GM12878 (cell line): ENCODE measurements at regions not wholly inside any gene's neighbourhood (a gene's known extent, or its start where the extent isn't known, plus 50 kb on each side); places are given as distances from the start of the nearest gene placed in this dataset.

Experiments
- ATAC-seq: fragments of 200-7000 bp; cut with Tn5 transposase; 3 replicates; pipeline ENCODE4 v1.9.1; 2020; ENCODE audit warnings: mild to moderate bottlenecking, moderate library complexity
- BruUV-seq: library from RNA; stranded (reverse); fragments of 400-500 nt; replicated peaks from 2 replicates; lab custom pipeline; 2021; lab: Mats Ljungman, UMichigan
- CTCF ChIA-PET: fragments of 300-600 bp; sonication (Branson Sonifier 250); formaldehyde crosslinking; extraction: SDS; loops from one replicate; lab custom pipeline; 2021; ENCODE audit warnings: inconsistent platforms; lab: Yijun Ruan, JAX
- POLR2A ChIA-PET: fragments of 350-600 bp; formaldehyde crosslinking; extraction: SDS; loops from one replicate; lab custom pipeline; 2021; ENCODE audit warnings: inconsistent platforms; lab: Charles Lee
- RAD21 ChIA-PET: fragments of 300-600 bp; sonication (Branson Sonifier 250); formaldehyde crosslinking; loops from one replicate; lab custom pipeline; 2023; ENCODE audit warnings: antibody characterized with exemption; ENCODE audit not compliant: unreplicated experiment; lab: Charles Lee
- SMC1A ChIA-PET: fragments of 300-600 bp; sonication (Branson Sonifier 250); formaldehyde crosslinking; loops from one replicate; lab custom pipeline; 2023; ENCODE audit not compliant: unreplicated experiment, uncharacterized antibody; lab: Charles Lee
- DNase-seq: peaks from one replicate; pipeline ENCODE4 v3.0.0-alpha.2; 2011; ENCODE audit warnings: low read depth, low spot score
- FAIRE-seq: peaks from 3 replicates; lab custom pipeline; 2011; peaks lifted over from hg19 to GRCh38; lab: Jason Lieb, UNC
- H2AFZ ChIP-seq: 2 replicates; pipeline ENCODE4 v1.6.0; 2011; ENCODE audit warnings: low read depth, low read length, control low read depth; ENCODE audit not compliant: control insufficient read depth
- H3K27ac ChIP-seq: 2 replicates; pipeline ENCODE4 v1.5.1; 2011; ENCODE audit warnings: control low read depth; ENCODE audit not compliant: control insufficient read depth, insufficient read depth
- H3K27me3 ChIP-seq, 2 experiments: replicated peaks in 1 of 2; 2 replicates each; pipeline versions ENCODE4 v1.6.0 to v1.6.1; 2011; ENCODE audit warnings: low read length in 1 of 2; ENCODE audit not compliant: control insufficient read depth in 2 of 2, insufficient read depth in 2 of 2
- H3K36me3 ChIP-seq, 2 experiments: 2 replicates each; pipeline ENCODE4 v1.5.1; 2011; ENCODE audit warnings: low read length in 1 of 2; ENCODE audit not compliant: control insufficient read depth in 2 of 2, insufficient read depth in 2 of 2
- H3K4me1 ChIP-seq: 2 replicates; pipeline ENCODE4 v1.6.1; 2011; ENCODE audit warnings: mild to moderate bottlenecking, low read length, moderate library complexity, mixed read lengths; ENCODE audit not compliant: control insufficient read depth, insufficient read depth
- H3K4me2 ChIP-seq: 2 replicates; pipeline ENCODE4 v1.6.0; 2011; ENCODE audit warnings: control low read depth; ENCODE audit not compliant: control insufficient read depth, insufficient read depth
- H3K4me3 ChIP-seq: fragments of 200-600 bp; sonication (generic); 2 replicates; pipeline ENCODE4 v1.5.1; 2016
- H3K79me2 ChIP-seq: 2 replicates; pipeline ENCODE4 v1.6.0; 2011; ENCODE audit warnings: low read length; ENCODE audit not compliant: control insufficient read depth, insufficient read depth
- H3K9ac ChIP-seq: 2 replicates; pipeline ENCODE4 v1.8.0; 2011; ENCODE audit warnings: low read length, control low read depth, mixed read lengths; ENCODE audit not compliant: control insufficient read depth, insufficient read depth
- H3K9me3 ChIP-seq: replicated peaks from 3 replicates; pipeline ENCODE4 v1.5.1; 2011; ENCODE audit warnings: mild to moderate bottlenecking, low read length; ENCODE audit not compliant: control insufficient read depth, insufficient read depth
- H4K20me1 ChIP-seq: 2 replicates; pipeline ENCODE4 v1.6.0; 2011; ENCODE audit not compliant: control insufficient read depth, insufficient read depth
- EGR1 ChIP-seq, 2 experiments: IDR thresholded peaks; 1 replicate in 1 of 2; 2 replicates in 1 of 2; pipeline ENCODE4 v1.6.1; 2011 to 2012; ENCODE audit warnings: low read depth in 2 of 2, low read length in 2 of 2, borderline replicate concordance in 1 of 2, mild to moderate bottlenecking in 1 of 2, moderate library complexity in 1 of 2
- ETV6 ChIP-seq, 2 experiments: fragments of 450-650 bp in 1 of 2; IDR thresholded peaks in 1 of 2; conservative IDR thresholded peaks in 1 of 2; 2 replicates each; pipeline ENCODE4 v1.6.1; 2014; ENCODE audit warnings: antibody characterized with exemption in 1 of 2, borderline replicate concordance in 1 of 2, low read depth in 1 of 2, mild to moderate bottlenecking in 1 of 2, moderate library complexity in 1 of 2
- HDAC2 ChIP-seq: fragments of 200-600 bp; sonication (generic); IDR thresholded peaks from 2 replicates; pipeline ENCODE4 v1.6.1; 2017
- HDAC6 ChIP-seq: fragments of 200-600 bp; sonication (generic); IDR thresholded peaks from one replicate; pipeline ENCODE4 v1.8.0; 2017; ENCODE audit warnings: antibody characterized with exemption; ENCODE audit not compliant: unreplicated experiment
- IRF4 ChIP-seq: IDR thresholded peaks from 2 replicates; pipeline ENCODE4 v1.6.1; 2011; ENCODE audit warnings: low read depth, low read length
- JUNB ChIP-seq: IDR thresholded peaks from 2 replicates; pipeline ENCODE4 v1.6.1; 2016; ENCODE audit warnings: antibody characterized with exemption, mild to moderate bottlenecking
- NRF1 ChIP-seq: conservative IDR thresholded peaks from 2 replicates; pipeline ENCODE4 v1.6.1; 2011; ENCODE audit warnings: mild to moderate bottlenecking, low read depth, low read length, improper control_type of control experiment
- SPI1 ChIP-seq: IDR thresholded peaks from 2 replicates; pipeline ENCODE4 v1.6.1; 2011; ENCODE audit warnings: low read depth, mild to moderate bottlenecking, low read length, moderate library complexity, borderline replicate concordance; ENCODE audit not compliant: insufficient read depth
- TCF12 ChIP-seq: IDR thresholded peaks from 2 replicates; pipeline ENCODE4 v1.6.1; 2011; ENCODE audit warnings: low read depth, mild to moderate bottlenecking, low read length
- WGBS: methylation state at CpG from one replicate; pipeline ENCODE4 v1.1.6; 2016; ENCODE audit warnings: low lambda C conversion rate; ENCODE audit not compliant: insufficient replicate concordance, insufficient coverage; ENCODE audit errors: missing lambda C conversion rate; 5-methylcytosine and 5-hydroxymethylcytosine counted together
- in situ Hi-C: fragments of 300-500 bp; cut with MboI; formaldehyde crosslinking; loops from 9 replicates; pipeline ENCODE4 v1.14.3; 2018; ENCODE audit warnings: mixed read lengths
- intact Hi-C: fragments of 100-400 bp; cut with micrococcal nuclease; formaldehyde crosslinking; loops from one replicate; pipeline ENCODE4 v1.14.2; 2022; ENCODE audit not compliant: unreplicated experiment
- TF ChIP-seq, protein P1 (sequence below): IDR thresholded peaks from 2 replicates; pipeline ENCODE4 v1.6.1; 2011; ENCODE audit warnings: borderline replicate concordance, low read depth, mild to moderate bottlenecking, moderate library complexity, low read length; ENCODE audit not compliant: insufficient read depth, poor library complexity, severe bottlenecking
- TF ChIP-seq, protein P2 (sequence below): fragments of 450-650 bp; conservative IDR thresholded peaks from 2 replicates; pipeline ENCODE4 v1.6.1; 2017; ENCODE audit warnings: mild to moderate bottlenecking, moderate library complexity
- TF ChIP-seq, protein P3 (sequence below): fragments of 450-650 bp; formaldehyde crosslinking; IDR thresholded peaks from 2 replicates; pipeline ENCODE4 v1.4.0; 2020; ENCODE audit warnings: mild to moderate bottlenecking, moderate library complexity
- TF ChIP-seq, protein P4 (sequence below): IDR thresholded peaks from 2 replicates; pipeline ENCODE4 v1.6.1; 2011; ENCODE audit warnings: low read depth, low read length, improper control_type of control experiment, borderline replicate concordance

DNA sequence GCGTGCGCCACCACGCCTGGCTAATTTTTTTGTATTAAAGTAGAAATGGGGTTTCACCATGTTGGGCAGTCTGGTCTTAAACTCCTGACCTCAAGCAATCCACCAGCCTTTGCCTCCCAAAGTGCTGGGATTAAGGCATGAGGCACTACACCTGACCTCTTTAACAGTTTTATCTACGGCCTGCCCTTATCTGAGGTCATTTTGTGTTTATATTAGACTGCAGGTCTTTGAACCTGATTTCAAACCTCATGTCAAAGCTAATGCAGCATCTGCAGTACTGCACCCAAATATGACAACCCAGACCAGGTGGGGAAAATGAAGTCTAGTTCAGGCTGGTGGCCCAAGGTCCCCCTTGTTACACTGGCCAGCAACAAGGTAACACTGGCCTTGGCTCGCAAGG lies 89.3 kb upstream of the ARMC2 start (continued):
- TF ChIP-seq, protein P1, sequence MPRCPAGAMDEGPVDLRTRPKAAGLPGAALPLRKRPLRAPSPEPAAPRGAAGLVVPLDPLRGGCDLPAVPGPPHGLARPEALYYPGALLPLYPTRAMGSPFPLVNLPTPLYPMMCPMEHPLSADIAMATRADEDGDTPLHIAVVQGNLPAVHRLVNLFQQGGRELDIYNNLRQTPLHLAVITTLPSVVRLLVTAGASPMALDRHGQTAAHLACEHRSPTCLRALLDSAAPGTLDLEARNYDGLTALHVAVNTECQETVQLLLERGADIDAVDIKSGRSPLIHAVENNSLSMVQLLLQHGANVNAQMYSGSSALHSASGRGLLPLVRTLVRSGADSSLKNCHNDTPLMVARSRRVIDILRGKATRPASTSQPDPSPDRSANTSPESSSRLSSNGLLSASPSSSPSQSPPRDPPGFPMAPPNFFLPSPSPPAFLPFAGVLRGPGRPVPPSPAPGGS: no peak
- TF ChIP-seq IRF4: no peak

DNA sequence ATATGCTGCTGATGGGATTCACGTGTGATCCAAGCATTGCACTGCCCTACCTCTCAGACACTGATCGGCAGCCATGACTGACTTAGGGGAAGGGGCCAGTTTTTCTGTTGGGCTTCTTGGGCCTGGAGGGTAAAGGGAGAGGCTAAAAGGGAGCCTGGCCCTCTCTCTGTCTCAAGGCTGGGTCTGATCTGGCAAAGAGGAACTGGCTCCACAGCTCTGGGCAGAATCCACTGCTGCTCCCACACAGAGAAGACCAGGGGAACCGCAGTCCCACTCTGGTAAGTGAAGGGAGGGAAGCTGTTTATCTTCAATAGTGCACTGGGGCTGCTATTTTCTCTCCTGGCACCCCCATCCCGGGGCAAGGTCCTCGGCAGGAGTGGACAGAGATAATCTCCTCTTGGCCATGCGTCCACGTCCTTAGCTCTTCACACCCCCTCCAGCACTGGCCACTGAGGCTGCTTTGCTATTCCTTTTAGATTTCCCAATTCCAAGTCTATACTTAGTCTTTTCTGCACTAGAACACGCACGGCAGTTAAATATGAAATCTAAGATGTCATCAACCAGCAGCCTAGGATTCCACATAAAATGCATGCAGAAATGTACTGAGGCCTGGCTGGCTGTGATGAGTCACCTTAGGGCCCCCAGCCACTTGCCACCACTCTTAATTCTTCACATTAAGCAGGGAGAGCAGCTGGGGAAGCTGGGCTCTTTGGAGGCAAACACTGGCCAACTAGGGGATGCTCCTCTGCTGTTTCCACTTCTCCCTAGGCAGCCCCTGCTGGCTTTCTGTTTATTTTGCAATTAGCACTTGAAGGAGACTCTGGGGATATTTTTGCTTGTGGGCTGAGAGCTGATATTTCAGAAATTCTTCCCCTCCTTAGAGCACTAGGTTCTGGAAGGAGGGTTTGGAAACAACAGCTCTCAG lies 87.8 kb upstream of the ARMC2 start:
- no peaks in the 10 kb centered on the region for H3K36me3 ChIP-seq
- WGBS: 44% methylated on average over 9 of the region's 9 CpGs
- BruUV-seq: no TSS peak
- intact Hi-C loops: no loop called here
- no peaks in the 10 kb centered on the region for H3K79me2 ChIP-seq
- no peak overlapping the region for H2AFZ ChIP-seq
- CTCF ChIA-PET: no interaction called here
- H3K9ac ChIP-seq: no peak overlapping the region
- RAD21 ChIA-PET: no interaction called here
- FAIRE-seq: no peak
- in situ Hi-C loops: no loop called here
- H3K27me3 ChIP-seq: peaks cover 5 to 7% of the 10 kb centered on the region in 2 experiments
- H3K4me2 ChIP-seq: no peak overlapping the region
- SMC1A ChIA-PET: no interaction called here
- no peak for ATAC-seq
- peaks cover 4% of the 10 kb centered on the region for H3K4me1 ChIP-seq
- POLR2A ChIA-PET: no interaction called here
- H4K20me1 ChIP-seq: no peaks in the 10 kb centered on the region
- no peak for DNase-seq
- H3K27ac ChIP-seq: no peak overlapping the region
- no peak overlapping the region for H3K4me3 ChIP-seq
- H3K9me3 ChIP-seq: no peaks in the 10 kb centered on the region
- TF ChIP-seq SPI1: no peak
- no peak for TF ChIP-seq JUNB
- no peak for TF ChIP-seq HDAC2
- TF ChIP-seq HDAC6: no peak
- no peak for TF ChIP-seq ETV6 (conservative IDR thresholded peaks at IDR 0.05 in 1 of 2, IDR thresholded peaks at IDR 0.05 in 1 of 2; ENCODE audit: borderline replicate concordance in 1 of 2, low read depth in 1 of 2)
- TF ChIP-seq, protein P2, sequence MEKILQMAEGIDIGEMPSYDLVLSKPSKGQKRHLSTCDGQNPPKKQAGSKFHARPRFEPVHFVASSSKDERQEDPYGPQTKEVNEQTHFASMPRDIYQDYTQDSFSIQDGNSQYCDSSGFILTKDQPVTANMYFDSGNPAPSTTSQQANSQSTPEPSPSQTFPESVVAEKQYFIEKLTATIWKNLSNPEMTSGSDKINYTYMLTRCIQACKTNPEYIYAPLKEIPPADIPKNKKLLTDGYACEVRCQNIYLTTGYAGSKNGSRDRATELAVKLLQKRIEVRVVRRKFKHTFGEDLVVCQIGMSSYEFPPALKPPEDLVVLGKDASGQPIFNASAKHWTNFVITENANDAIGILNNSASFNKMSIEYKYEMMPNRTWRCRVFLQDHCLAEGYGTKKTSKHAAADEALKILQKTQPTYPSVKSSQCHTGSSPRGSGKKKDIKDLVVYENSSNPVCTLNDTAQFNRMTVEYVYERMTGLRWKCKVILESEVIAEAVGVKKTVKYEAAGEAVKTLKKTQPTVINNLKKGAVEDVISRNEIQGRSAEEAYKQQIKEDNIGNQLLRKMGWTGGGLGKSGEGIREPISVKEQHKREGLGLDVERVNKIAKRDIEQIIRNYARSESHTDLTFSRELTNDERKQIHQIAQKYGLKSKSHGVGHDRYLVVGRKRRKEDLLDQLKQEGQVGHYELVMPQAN: no peak
- TF ChIP-seq NRF1: no peak
- no peak for TF ChIP-seq IRF4
- no peak for TF ChIP-seq TCF12
- no peak for TF ChIP-seq EGR1 (IDR thresholded peaks at IDR 0.05; ENCODE audit: borderline replicate concordance in 1 of 2, low read depth in 2 of 2, low read length in 2 of 2)
- TF ChIP-seq, protein P3, sequence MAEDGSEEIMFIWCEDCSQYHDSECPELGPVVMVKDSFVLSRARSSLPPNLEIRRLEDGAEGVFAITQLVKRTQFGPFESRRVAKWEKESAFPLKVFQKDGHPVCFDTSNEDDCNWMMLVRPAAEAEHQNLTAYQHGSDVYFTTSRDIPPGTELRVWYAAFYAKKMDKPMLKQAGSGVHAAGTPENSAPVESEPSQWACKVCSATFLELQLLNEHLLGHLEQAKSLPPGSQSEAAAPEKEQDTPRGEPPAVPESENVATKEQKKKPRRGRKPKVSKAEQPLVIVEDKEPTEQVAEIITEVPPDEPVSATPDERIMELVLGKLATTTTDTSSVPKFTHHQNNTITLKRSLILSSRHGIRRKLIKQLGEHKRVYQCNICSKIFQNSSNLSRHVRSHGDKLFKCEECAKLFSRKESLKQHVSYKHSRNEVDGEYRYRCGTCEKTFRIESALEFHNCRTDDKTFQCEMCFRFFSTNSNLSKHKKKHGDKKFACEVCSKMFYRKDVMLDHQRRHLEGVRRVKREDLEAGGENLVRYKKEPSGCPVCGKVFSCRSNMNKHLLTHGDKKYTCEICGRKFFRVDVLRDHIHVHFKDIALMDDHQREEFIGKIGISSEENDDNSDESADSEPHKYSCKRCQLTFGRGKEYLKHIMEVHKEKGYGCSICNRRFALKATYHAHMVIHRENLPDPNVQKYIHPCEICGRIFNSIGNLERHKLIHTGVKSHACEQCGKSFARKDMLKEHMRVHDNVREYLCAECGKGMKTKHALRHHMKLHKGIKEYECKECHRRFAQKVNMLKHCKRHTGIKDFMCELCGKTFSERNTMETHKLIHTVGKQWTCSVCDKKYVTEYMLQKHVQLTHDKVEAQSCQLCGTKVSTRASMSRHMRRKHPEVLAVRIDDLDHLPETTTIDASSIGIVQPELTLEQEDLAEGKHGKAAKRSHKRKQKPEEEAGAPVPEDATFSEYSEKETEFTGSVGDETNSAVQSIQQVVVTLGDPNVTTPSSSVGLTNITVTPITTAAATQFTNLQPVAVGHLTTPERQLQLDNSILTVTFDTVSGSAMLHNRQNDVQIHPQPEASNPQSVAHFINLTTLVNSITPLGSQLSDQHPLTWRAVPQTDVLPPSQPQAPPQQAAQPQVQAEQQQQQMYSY (CRISPR knock-in tag): no peak
- TF ChIP-seq, protein P4, sequence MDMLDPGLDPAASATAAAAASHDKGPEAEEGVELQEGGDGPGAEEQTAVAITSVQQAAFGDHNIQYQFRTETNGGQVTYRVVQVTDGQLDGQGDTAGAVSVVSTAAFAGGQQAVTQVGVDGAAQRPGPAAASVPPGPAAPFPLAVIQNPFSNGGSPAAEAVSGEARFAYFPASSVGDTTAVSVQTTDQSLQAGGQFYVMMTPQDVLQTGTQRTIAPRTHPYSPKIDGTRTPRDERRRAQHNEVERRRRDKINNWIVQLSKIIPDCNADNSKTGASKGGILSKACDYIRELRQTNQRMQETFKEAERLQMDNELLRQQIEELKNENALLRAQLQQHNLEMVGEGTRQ: no peak
